GM12878 (cell line): ENCODE measurements at regions not wholly inside any gene's neighbourhood (a gene's known extent, or its start where the extent isn't known, plus 50 kb on each side); places are given as distances from the start of the nearest gene placed in this dataset.

ENCODE experiments used
- HCFC1 ChIP-seq: fragments of 150-350 bp; IDR thresholded peaks from 2 replicates; pipeline ENCODE4 v1.6.1; 2014; ENCODE audit warnings: low read length
- MYC ChIP-seq: IDR thresholded peaks from 2 replicates; pipeline ENCODE4 v1.6.1; 2011; ENCODE audit warnings: mild to moderate bottlenecking, low read length, moderate library complexity, inconsistent platforms; ENCODE audit not compliant: insufficient read depth, insufficient replicate concordance, insufficient read length, severe bottlenecking
- POLR2A ChIP-seq: IDR thresholded peaks from 2 replicates; pipeline ENCODE4 v1.6.1; 2011; ENCODE audit warnings: low read depth, mild to moderate bottlenecking, low read length
- SIN3A ChIP-seq: IDR thresholded peaks from 2 replicates; pipeline ENCODE4 v1.6.1; 2012; ENCODE audit warnings: low read depth, low read length, improper control_type of control experiment
- TF ChIP-seq, protein P1 (sequence below): fragments of 450-650 bp; IDR thresholded peaks from 2 replicates; pipeline ENCODE4 v1.6.1; 2014; ENCODE audit warnings: mild to moderate bottlenecking
- TF ChIP-seq, protein P2 (sequence below): IDR thresholded peaks from 2 replicates; pipeline ENCODE4 v1.6.1; 2012; ENCODE audit warnings: low read depth, low read length, improper control_type of control experiment

GRCh38 chr7:24200407-24200966 is 83.5 kb upstream of the NPY start:
- TF ChIP-seq, protein P1, sequence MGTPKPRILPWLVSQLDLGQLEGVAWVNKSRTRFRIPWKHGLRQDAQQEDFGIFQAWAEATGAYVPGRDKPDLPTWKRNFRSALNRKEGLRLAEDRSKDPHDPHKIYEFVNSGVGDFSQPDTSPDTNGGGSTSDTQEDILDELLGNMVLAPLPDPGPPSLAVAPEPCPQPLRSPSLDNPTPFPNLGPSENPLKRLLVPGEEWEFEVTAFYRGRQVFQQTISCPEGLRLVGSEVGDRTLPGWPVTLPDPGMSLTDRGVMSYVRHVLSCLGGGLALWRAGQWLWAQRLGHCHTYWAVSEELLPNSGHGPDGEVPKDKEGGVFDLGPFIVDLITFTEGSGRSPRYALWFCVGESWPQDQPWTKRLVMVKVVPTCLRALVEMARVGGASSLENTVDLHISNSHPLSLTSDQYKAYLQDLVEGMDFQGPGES: no peak
- TF ChIP-seq SIN3A (no peak), POLR2A (no peak), MYC (no peak), HCFC1 (no peak)
- TF ChIP-seq, protein P2, sequence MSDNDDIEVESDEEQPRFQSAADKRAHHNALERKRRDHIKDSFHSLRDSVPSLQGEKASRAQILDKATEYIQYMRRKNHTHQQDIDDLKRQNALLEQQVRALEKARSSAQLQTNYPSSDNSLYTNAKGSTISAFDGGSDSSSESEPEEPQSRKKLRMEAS: no peak
